ENCODE measurements at regions not wholly inside any gene's neighbourhood (a gene's known extent, or its start where the extent isn't known, plus 50 kb on each side); places are given as distances from the start of the nearest gene placed in this dataset.

GRCh38 chr5:113891491-113891890, 378.0 kb downstream of the YTHDC2 start:
- Histone ChIP-seq H3K27ac (no peak overlapping the region), H3K4me1 (replicated peaks in 1 of 2) (no peaks in the 10 kb centered on the region), H3K4me3 (no peak overlapping the region)
- no peak for ATAC-seq (replicated peaks in 6 of 8)
- in situ Hi-C loops (cut with MboI; ENCODE audit: low pct_unique_long_range_greater_than_20kb in 2 of 9, low sequenced_read_pairs in 9 of 9, unreplicated experiment in 9 of 9) = no loop called here
- WGBS, 10 experiments = 17 to 94% (median 85%) methylated on average over 2 to 4 of the region's 4 CpGs

- H3K4me3 ChIP-seq = no peak overlapping the region
- in situ Hi-C loops (cut with MboI; ENCODE audit: low pct_unique_long_range_greater_than_20kb in 2 of 9, low sequenced_read_pairs in 9 of 9, unreplicated experiment in 9 of 9) = no loop called here
- H3K27ac ChIP-seq = no peak overlapping the region
- no peaks in the 10 kb centered on the region for H3K4me1 ChIP-seq (replicated peaks in 1 of 2)
- peak in 1 of 8 experiments; percentile 79 for ATAC-seq (replicated peaks in 6 of 8)
- WGBS, 10 experiments = 13 to 76% (median 55%) methylated on average over 2 to 3 of the region's 3 CpGs; no CpG with 5 or more reads in 2 of the 10 experiments
Measured at GRCh38 chr5:113896789-113897188, 383.3 kb downstream of the YTHDC2 start.

GRCh38 chr5:113897748-113898147, 384.3 kb downstream of the YTHDC2 start:
- ATAC-seq (replicated peaks in 6 of 8) = peak in 3 of 8 experiments; percentile 49 to 88 (median 69)
- Histone ChIP-seq H3K4me3 (no peak overlapping the region), H3K27ac (no peak overlapping the region), H3K4me1 (replicated peaks in 1 of 2) (no peaks in the 10 kb centered on the region)
- in situ Hi-C loops (cut with MboI; ENCODE audit: low pct_unique_long_range_greater_than_20kb in 2 of 9, low sequenced_read_pairs in 9 of 9, unreplicated experiment in 9 of 9) = no loop called here
- WGBS, 10 experiments = 3 to 100% (median 74%) methylated on average over 1 to 5 of the region's 5 CpGs; no CpG with 5 or more reads in 2 of the 10 experiments

GRCh38 chr5:113900141-113900540, 386.6 kb downstream of the YTHDC2 start:
- in situ Hi-C loops (cut with MboI; ENCODE audit: low pct_unique_long_range_greater_than_20kb in 2 of 9, low sequenced_read_pairs in 9 of 9, unreplicated experiment in 9 of 9) = no loop called here
- no peak overlapping the region for H3K27ac ChIP-seq
- no peak overlapping the region for H3K4me3 ChIP-seq
- H3K4me1 ChIP-seq (replicated peaks in 1 of 2) = no peaks in the 10 kb centered on the region
- ATAC-seq (replicated peaks in 6 of 8) = no peak

GRCh38 chr5:113900816-113901215, 387.3 kb downstream of the YTHDC2 start:
- Histone ChIP-seq H3K4me3 (no peak overlapping the region), H3K4me1 (replicated peaks in 1 of 2) (no peaks in the 10 kb centered on the region), H3K27ac (no peak overlapping the region)
- ATAC-seq (replicated peaks in 6 of 8) = peak in 1 of 8 experiments; percentile 28
- 0 to 100% (median 73%) methylated on average over 1 to 3 of the region's 3 CpGs; no CpG with 5 or more reads in 3 of the 10 experiments for WGBS, 10 experiments
- in situ Hi-C loops (cut with MboI; ENCODE audit: low pct_unique_long_range_greater_than_20kb in 2 of 9, low sequenced_read_pairs in 9 of 9, unreplicated experiment in 9 of 9) = no loop called here

- in situ Hi-C loops (cut with MboI; ENCODE audit: low pct_unique_long_range_greater_than_20kb in 2 of 9, low sequenced_read_pairs in 9 of 9, unreplicated experiment in 9 of 9) = no loop called here
- H3K4me3 ChIP-seq = no peak overlapping the region
- no peaks in the 10 kb centered on the region for H3K4me1 ChIP-seq (replicated peaks in 1 of 2)
- 0 to 100% (median 67%) methylated on average over 1 of the region's 1 CpG; no CpG with 5 or more reads in 5 of the 10 experiments for WGBS, 10 experiments
- no peak overlapping the region for H3K27ac ChIP-seq
- ATAC-seq (replicated peaks in 6 of 8) = no peak
Measured at GRCh38 chr5:113901718-113902117, 388.2 kb downstream of the YTHDC2 start.

GRCh38 chr5:113902917-113903660, 389.6 kb downstream of the YTHDC2 start:
- WGBS, 10 experiments = 0 to 89% (median 31%) methylated on average over 1 to 2 of the region's 2 CpGs; no CpG with 5 or more reads in 2 of the 10 experiments
- in situ Hi-C loops (cut with MboI; ENCODE audit: low pct_unique_long_range_greater_than_20kb in 2 of 9, low sequenced_read_pairs in 9 of 9, unreplicated experiment in 9 of 9) = no loop called here
- no peak for ATAC-seq (replicated peaks in 6 of 8)

GRCh38 chr5:113909782-113910181, 396.3 kb downstream of the YTHDC2 start:
- H3K27ac ChIP-seq = no peak overlapping the region
- no peaks in the 10 kb centered on the region for H3K4me1 ChIP-seq (replicated peaks in 1 of 2)
- no peak overlapping the region for H3K4me3 ChIP-seq
- in situ Hi-C loops (cut with MboI; ENCODE audit: low pct_unique_long_range_greater_than_20kb in 2 of 9, low sequenced_read_pairs in 9 of 9, unreplicated experiment in 9 of 9) = no loop called here
- peak in 1 of 8 experiments; percentile 36 for ATAC-seq (replicated peaks in 6 of 8)
- WGBS, 10 experiments = 0 to 91% (median 77%) methylated on average over 1 to 6 of the region's 6 CpGs; no CpG with 5 or more reads in 3 of the 10 experiments

More at GRCh38 chr5:113902917-113903660, 389.6 kb downstream of the YTHDC2 start:
- Histone ChIP-seq H3K4me3 (no peak overlapping the region), H3K4me1 (replicated peaks in 1 of 2) (no peaks in the 10 kb centered on the region), H3K27ac (no peak overlapping the region)

- in situ Hi-C loops (cut with MboI; ENCODE audit: low pct_unique_long_range_greater_than_20kb in 2 of 9, low sequenced_read_pairs in 9 of 9, unreplicated experiment in 9 of 9) = no loop called here
- H3K4me1 ChIP-seq (replicated peaks in 1 of 2) = peaks cover 8 to 11% of the 10 kb centered on the region in 2 donors
- WGBS, 10 experiments = 0 to 73% (median 59%) methylated on average over 1 to 2 of the region's 2 CpGs
- H3K27ac ChIP-seq = no peak overlapping the region
- no peak overlapping the region for H3K4me3 ChIP-seq
- no peak for ATAC-seq (replicated peaks in 6 of 8)
Measured at GRCh38 chr5:113917997-113918396, 404.5 kb downstream of the YTHDC2 start.

GRCh38 chr5:113922343-113922742, 408.8 kb downstream of the YTHDC2 start:
- ATAC-seq (replicated peaks in 6 of 8) = no peak
- H3K4me1 ChIP-seq (replicated peaks in 1 of 2) = peaks cover 8 to 11% of the 10 kb centered on the region in 2 donors
- in situ Hi-C loops (cut with MboI; ENCODE audit: low pct_unique_long_range_greater_than_20kb in 2 of 9, low sequenced_read_pairs in 9 of 9, unreplicated experiment in 9 of 9) = no loop called here
- no peak overlapping the region for H3K4me3 ChIP-seq
- WGBS, 10 experiments = 0 to 100% (median 47%) methylated on average over 1 to 3 of the region's 3 CpGs
- no peak overlapping the region for H3K27ac ChIP-seq

GRCh38 chr5:113935453-113935852, 422.0 kb downstream of the YTHDC2 start:
- Histone ChIP-seq H3K27ac (no peak overlapping the region), H3K4me1 (replicated peaks in 1 of 2) (no peaks in the 10 kb centered on the region), H3K4me3 (no peak overlapping the region)
- 5 to 100% (median 82%) methylated on average over 1 to 7 of the region's 7 CpGs for WGBS, 10 experiments
- no peak for ATAC-seq (replicated peaks in 6 of 8)
- in situ Hi-C loops (cut with MboI; ENCODE audit: low pct_unique_long_range_greater_than_20kb in 2 of 9, low sequenced_read_pairs in 9 of 9, unreplicated experiment in 9 of 9) = no loop called here

GRCh38 chr5:113937301-113937700, 423.8 kb downstream of the YTHDC2 start:
- WGBS, 10 experiments = 0 to 95% (median 78%) methylated on average over 1 to 2 of the region's 2 CpGs; no CpG with 5 or more reads in 2 of the 10 experiments
- Histone ChIP-seq H3K27ac (no peak overlapping the region), H3K4me3 (no peak overlapping the region), H3K4me1 (replicated peaks in 1 of 2) (no peaks in the 10 kb centered on the region)
- in situ Hi-C loops (cut with MboI; ENCODE audit: low pct_unique_long_range_greater_than_20kb in 2 of 9, low sequenced_read_pairs in 9 of 9, unreplicated experiment in 9 of 9) = no loop called here
- ATAC-seq (replicated peaks in 6 of 8) = no peak

GRCh38 chr5:113939988-113940387, 421.9 kb upstream of the KCNN2 start:
- no peak overlapping the region for H3K4me3 ChIP-seq
- ATAC-seq (replicated peaks in 6 of 8) = peak in 1 of 8 experiments; percentile 85
- H3K27ac ChIP-seq = no peak overlapping the region
- H3K4me1 ChIP-seq (replicated peaks in 1 of 2) = no peaks in the 10 kb centered on the region
- 0 to 86% (median 40%) methylated on average over 1 to 3 of the region's 3 CpGs; no CpG with 5 or more reads in 2 of the 10 experiments for WGBS, 10 experiments
- in situ Hi-C loops (cut with MboI; ENCODE audit: low pct_unique_long_range_greater_than_20kb in 2 of 9, low sequenced_read_pairs in 9 of 9, unreplicated experiment in 9 of 9) = no loop called here

- no peak overlapping the region for H3K27ac ChIP-seq
- in situ Hi-C loops (cut with MboI; ENCODE audit: low pct_unique_long_range_greater_than_20kb in 2 of 9, low sequenced_read_pairs in 9 of 9, unreplicated experiment in 9 of 9) = no loop called here
- 0 to 75% (median 44%) methylated on average over 1 to 2 of the region's 2 CpGs; no CpG with 5 or more reads in 1 of the 10 experiments for WGBS, 10 experiments
- H3K4me1 ChIP-seq (replicated peaks in 1 of 2) = no peaks in the 10 kb centered on the region
- no peak for ATAC-seq (replicated peaks in 6 of 8)
- H3K4me3 ChIP-seq = no peak overlapping the region
Measured at GRCh38 chr5:113950186-113950585, 411.7 kb upstream of the KCNN2 start.

All from motor neuron (in vitro differentiated cells).